ENCODE measurements at regions not wholly inside any gene's neighbourhood (a gene's known extent, or its start where the extent isn't known, plus 50 kb on each side); places are given as distances from the start of the nearest gene placed in this dataset.

GRCh38 chr11:109799604-109800003, 293.6 kb upstream of the ZC3H12C start:
- DNase-seq (ENCODE audit: low read depth in 3 of 3) = no peak

GRCh38 chr11:109804911-109805310, 288.3 kb upstream of the ZC3H12C start:
- no peak for DNase-seq (ENCODE audit: low read depth in 3 of 3)

- DNase-seq (ENCODE audit: low read depth in 3 of 3) = no peak
These were observed 287.0 kb upstream of the ZC3H12C start for GRCh38 chr11:109806205-109806604.

- DNase-seq (ENCODE audit: low read depth in 3 of 3) = no peak
These were observed 284.6 kb upstream of the ZC3H12C start for GRCh38 chr11:109808569-109808968.

- no peak for DNase-seq (ENCODE audit: low read depth in 3 of 3)
These were observed 278.4 kb upstream of the ZC3H12C start for GRCh38 chr11:109814824-109815223.

- no peak for DNase-seq (ENCODE audit: low read depth in 3 of 3)
These were observed 277.6 kb upstream of the ZC3H12C start for GRCh38 chr11:109815500-109816150.

- no peak for DNase-seq (ENCODE audit: low read depth in 3 of 3)
These were observed 274.9 kb upstream of the ZC3H12C start for GRCh38 chr11:109818290-109818689.

- no peak for DNase-seq (ENCODE audit: low read depth in 3 of 3)
These were observed 273.8 kb upstream of the ZC3H12C start for GRCh38 chr11:109819410-109819809.

GRCh38 chr11:109821511-109821910, 271.7 kb upstream of the ZC3H12C start:
- no peak for DNase-seq (ENCODE audit: low read depth in 3 of 3)

GRCh38 chr11:109822436-109823102, 270.6 kb upstream of the ZC3H12C start:
- no peak for DNase-seq (ENCODE audit: low read depth in 3 of 3)

GRCh38 chr11:109828387-109828786, 264.8 kb upstream of the ZC3H12C start:
- no peak for DNase-seq (ENCODE audit: low read depth in 3 of 3)

- DNase-seq (ENCODE audit: low read depth in 3 of 3) = no peak
These were observed 255.2 kb upstream of the ZC3H12C start for GRCh38 chr11:109838026-109838425.

- no peak for DNase-seq (ENCODE audit: low read depth in 3 of 3)
These were observed 247.8 kb upstream of the ZC3H12C start for GRCh38 chr11:109845437-109845836.

GRCh38 chr11:109847621-109848020, 245.6 kb upstream of the ZC3H12C start:
- no peak for DNase-seq (ENCODE audit: low read depth in 3 of 3)

- DNase-seq (ENCODE audit: low read depth in 3 of 3) = no peak
These were observed 244.1 kb upstream of the ZC3H12C start for GRCh38 chr11:109849051-109849450.

GRCh38 chr11:109849946-109850345, 243.2 kb upstream of the ZC3H12C start:
- no peak for DNase-seq (ENCODE audit: low read depth in 3 of 3)

- no peak for DNase-seq (ENCODE audit: low read depth in 3 of 3)
These were observed 241.3 kb upstream of the ZC3H12C start for GRCh38 chr11:109851780-109852390.

GRCh38 chr11:109853156-109853776, 239.9 kb upstream of the ZC3H12C start:
- DNase-seq (ENCODE audit: low read depth in 3 of 3) = no peak

- DNase-seq (ENCODE audit: low read depth in 3 of 3) = no peak
These were observed 238.5 kb upstream of the ZC3H12C start for GRCh38 chr11:109854731-109855130.

- no peak for DNase-seq (ENCODE audit: low read depth in 3 of 3)
These were observed 236.3 kb upstream of the ZC3H12C start for GRCh38 chr11:109856928-109857327.

GRCh38 chr11:109857637-109858036, 235.6 kb upstream of the ZC3H12C start:
- DNase-seq (ENCODE audit: low read depth in 3 of 3) = no peak

GRCh38 chr11:109858152-109858551, 235.0 kb upstream of the ZC3H12C start:
- DNase-seq (ENCODE audit: low read depth in 3 of 3) = no peak

All from stimulated activated CD4-positive, alpha-beta T cell treated with anti-CD3 and anti-CD28 coated beads, TNF-alpha, amount 100 ng/mL, for 48 hours (primary cell).